LNCaP clone FGC (cell line): ENCODE measurements at regions not wholly inside any gene's neighbourhood (a gene's known extent, or its start where the extent isn't known, plus 50 kb on each side); places are given as distances from the start of the nearest gene placed in this dataset.

Experiments used
- DNase-seq: peaks from one replicate; pipeline ENCODE4 v3.0.0-alpha.2; 2011; ENCODE audit warnings: low read depth
- H3K4me3 ChIP-seq: 2 replicates; pipeline ENCODE4 v1.5.1; 2011; ENCODE audit warnings: mild to moderate bottlenecking, low read depth, low read length, control low read depth
- TF ChIP-seq, protein P1 (sequence below): IDR thresholded peaks from 2 replicates; pipeline ENCODE4 v1.5.1; 2012; ENCODE audit warnings: mild to moderate bottlenecking; ENCODE audit not compliant: control insufficient read depth, insufficient read depth; ENCODE audit errors: extremely low read depth

DNA sequence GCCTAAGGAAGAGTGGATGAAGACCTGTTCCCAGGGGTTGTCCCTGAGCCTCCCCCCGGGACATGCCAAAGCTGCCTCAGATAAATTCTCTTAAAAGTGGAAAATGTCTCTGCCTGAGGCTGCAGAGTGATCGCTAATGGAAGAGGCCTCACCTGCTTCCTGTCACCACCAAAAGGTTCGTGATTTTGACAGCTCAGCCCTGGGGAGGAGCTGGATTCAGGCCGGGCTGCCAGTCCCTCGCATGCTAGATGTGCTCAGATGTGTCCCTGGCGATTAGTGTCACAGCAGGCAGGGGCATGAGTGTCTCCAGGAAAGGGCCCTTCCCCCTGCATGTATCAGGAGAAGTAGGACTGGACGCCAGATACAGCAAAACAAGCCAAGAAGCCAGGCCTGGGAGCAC is 626.5 kb downstream of the UQCRFS1 start:
- no peak for DNase-seq
- no peak overlapping the region for H3K4me3 ChIP-seq
- TF ChIP-seq, protein P1, sequence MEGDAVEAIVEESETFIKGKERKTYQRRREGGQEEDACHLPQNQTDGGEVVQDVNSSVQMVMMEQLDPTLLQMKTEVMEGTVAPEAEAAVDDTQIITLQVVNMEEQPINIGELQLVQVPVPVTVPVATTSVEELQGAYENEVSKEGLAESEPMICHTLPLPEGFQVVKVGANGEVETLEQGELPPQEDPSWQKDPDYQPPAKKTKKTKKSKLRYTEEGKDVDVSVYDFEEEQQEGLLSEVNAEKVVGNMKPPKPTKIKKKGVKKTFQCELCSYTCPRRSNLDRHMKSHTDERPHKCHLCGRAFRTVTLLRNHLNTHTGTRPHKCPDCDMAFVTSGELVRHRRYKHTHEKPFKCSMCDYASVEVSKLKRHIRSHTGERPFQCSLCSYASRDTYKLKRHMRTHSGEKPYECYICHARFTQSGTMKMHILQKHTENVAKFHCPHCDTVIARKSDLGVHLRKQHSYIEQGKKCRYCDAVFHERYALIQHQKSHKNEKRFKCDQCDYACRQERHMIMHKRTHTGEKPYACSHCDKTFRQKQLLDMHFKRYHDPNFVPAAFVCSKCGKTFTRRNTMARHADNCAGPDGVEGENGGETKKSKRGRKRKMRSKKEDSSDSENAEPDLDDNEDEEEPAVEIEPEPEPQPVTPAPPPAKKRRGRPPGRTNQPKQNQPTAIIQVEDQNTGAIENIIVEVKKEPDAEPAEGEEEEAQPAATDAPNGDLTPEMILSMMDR = no peak

DNA sequence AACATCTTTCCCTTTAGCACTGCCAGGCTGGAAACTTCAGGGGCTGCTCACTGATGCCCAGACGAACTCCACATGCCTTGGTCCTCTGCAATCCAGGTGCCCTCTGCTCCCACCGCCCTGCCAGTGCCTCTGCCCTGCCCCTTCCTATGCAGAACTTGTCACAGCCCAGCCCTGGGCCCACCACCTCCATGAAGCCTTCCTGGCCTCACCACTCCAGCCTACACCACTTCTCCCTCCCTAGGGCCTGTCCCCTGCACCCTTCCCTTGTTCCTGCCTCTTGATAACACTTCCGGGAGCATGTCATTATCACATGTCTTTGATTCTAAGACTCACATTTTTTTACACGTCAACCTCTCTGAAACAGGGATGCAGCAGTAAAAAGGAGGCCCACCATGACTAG is 627.2 kb downstream of the UQCRFS1 start:
- TF ChIP-seq, protein P1 = no peak
- no peak overlapping the region for H3K4me3 ChIP-seq
- no peak for DNase-seq

DNA sequence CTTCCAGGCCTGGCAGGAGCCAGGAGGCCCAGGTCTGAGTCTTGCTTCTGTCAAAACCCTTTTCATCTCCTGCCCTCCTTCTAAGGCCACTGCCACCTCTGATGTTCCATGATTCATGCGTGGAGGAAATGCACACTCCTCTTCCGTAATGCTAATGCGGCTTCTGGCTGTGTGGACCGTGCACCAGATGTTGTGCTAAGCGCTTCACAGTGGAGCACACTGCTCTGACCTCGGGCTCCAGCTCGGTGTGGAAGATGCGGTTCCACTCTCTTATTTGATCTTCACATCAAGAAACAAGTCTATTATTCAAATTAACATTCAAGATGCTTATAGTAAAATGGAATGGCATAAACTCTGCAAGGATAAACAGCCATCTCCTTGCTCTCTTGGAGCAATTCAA is 629.2 kb downstream of the UQCRFS1 start:
- TF ChIP-seq, protein P1 = no peak
- H3K4me3 ChIP-seq = no peak overlapping the region
- no peak for DNase-seq

DNA sequence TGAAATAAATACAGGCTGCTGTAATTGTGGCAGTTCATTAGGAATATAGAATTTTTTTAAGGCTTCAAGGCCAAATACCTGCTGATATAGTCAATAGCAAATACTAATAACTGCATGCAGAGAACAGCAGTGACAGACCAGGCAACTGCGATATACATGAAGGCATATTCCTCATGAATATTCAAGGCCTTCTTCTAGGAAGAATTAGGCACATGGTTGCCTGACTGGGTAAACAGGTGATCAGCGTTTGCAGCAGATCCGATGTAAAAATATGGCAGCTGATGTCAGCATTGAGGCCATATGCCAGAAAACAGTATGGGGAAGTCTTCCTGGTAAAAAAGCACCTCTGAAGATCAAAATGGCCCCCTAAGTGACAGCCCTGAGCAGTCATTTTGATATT is 629.7 kb downstream of the UQCRFS1 start:
- DNase-seq = no peak
- TF ChIP-seq, protein P1 = no peak
- H3K4me3 ChIP-seq = no peak overlapping the region

DNA sequence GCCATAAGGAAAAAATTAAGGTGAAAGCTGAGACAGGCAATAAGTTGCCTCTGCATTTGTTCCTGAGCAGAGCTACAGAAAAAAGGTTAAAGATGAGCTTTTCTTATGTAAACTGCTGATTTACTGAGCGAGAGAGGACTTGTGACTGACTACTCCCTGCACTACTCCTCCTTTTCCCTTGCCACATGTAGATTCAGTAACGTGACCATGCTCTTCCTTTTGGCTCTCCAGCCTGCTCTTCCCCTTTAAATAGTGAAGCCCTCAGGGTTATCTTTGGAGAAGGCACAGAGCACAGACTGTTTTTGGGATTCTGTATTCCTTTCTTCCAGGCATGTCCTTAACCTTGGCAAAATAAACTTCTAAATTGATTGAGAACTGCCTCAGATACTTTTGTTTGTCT is 630.2 kb downstream of the UQCRFS1 start:
- no peak overlapping the region for H3K4me3 ChIP-seq
- TF ChIP-seq, protein P1 = no peak
- no peak for DNase-seq

DNA sequence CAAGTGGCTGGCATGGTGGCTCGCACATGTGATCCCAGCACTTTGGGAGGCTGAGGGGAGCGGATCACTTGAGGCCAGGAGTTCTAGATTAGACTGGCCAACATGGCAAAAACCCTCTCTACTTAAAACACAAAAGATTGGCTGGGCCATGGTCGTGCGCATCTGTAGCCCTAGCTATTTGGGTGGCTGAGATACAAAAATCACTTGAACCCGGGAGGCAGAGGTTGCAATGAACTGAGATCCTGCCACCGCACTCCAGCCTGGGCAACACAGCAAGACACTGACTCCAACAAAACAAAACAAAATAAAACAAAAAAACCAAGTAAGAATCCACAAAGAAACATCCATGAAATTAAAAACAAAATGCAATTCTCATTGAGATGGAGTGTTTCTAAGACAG is 630.6 kb downstream of the UQCRFS1 start:
- TF ChIP-seq, protein P1 = no peak
- DNase-seq = no peak
- no peak overlapping the region for H3K4me3 ChIP-seq

DNA sequence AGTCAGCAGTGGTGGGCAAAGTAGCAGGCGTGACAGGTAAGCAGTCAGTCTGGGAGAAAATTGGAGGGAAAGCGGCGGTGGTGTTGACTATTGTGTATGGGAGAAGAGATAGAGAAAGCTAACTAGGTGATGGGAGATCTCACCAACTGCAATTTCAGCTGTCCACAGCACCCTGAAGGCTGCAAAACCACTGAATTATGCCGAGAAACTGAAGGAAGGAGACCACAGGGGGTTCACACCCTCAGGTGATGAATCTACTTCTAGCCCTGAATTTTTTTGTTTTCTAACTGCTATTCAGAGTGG is 631.5 kb downstream of the UQCRFS1 start:
- no peak for DNase-seq
- no peak overlapping the region for H3K4me3 ChIP-seq
- TF ChIP-seq, protein P1 = no peak
